DMS53 treated with DMSO at 0.1 percent for 48 hours (cell line): ENCODE measurements at regions not wholly inside any gene's neighbourhood (a gene's known extent, or its start where the extent isn't known, plus 50 kb on each side); places are given as distances from the start of the nearest gene placed in this dataset.

Experiments used
- DNase-seq: peaks from one replicate; lab custom pipeline; 2025; ENCODE audit not compliant: unreplicated experiment; lab: John Stamatoyannopoulos, UW

DNA sequence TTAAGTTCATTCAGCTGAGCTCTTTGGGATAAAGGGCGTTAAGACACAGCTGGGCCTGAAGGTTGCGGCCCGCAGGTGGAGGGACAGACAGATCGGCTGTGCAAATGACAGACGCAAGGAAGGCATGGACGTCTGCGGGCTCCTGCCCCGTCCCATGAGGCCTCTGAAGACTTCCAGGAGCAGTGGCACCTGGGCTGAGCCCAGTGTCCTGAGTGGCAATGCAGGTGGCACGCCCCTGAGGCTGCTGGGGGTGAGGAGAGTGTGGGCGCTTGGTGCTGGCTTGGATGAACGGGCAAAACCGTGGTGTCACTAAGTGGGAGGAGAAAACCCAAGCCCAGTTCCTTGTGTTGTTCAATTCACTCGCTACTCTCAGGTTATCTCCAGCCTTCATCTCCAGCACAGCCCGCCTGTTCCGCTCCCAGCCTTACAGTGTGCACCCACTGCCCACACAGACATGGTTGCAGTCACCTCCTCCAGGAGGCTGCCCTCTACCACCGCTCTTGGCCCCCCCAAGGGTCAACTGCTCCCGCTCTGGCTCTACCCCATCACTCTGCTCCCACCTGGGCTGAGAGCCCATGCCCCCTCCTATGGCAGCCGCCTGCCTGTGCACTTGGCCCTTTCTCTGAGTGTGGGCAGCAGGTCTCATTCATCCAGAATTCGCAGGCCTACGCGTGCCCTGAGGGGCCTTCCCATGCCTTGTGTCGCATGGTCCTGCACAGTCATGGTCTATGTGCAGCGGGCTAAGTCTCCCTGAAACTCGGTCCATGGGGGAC, 50.3 kb downstream of the PTGR3 start:
- DNase-seq = no peak

DNA sequence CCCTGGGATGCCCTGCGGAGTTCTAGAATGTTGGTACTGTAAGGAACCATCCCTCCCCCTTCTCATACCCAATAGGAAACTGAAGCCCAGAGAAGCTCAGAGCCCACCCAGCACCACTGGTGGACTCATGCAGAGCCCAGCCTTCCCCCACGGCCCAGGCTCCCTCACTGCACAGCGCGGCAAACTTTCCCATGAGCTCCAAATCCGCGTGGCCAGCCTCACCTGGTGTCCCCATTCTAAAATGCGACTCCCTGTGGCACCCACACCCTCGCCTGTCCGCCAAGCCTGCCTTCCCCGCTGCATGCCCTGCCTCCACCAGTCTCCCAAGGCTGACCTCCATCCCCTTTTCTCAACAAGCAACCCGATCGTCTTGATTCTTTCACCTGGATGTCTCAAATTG, 51.1 kb downstream of the PTGR3 start:
- no peak for DNase-seq

DNA sequence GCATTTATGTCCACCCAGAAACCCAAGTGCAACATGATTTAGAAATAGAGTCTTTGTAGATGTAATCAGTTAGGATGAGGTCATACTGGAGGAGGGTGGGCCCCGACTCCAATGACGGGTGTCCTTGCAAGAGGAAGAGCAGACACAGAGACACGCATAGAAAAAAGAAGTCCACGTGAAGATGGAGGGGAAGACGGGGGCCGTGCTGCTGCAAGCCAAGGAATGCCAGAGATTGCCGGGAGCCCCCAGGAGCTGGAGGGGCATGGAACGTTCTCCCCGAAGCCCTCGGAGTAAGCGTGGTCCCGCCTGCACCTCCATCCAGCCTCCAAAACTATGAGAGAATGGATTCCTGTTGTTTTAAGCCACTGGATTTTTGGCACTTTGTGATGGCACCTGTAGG, 51.6 kb downstream of the PTGR3 start:
- no peak for DNase-seq

- DNase-seq = no peak
These were observed 52.1 kb downstream of the PTGR3 start for GRCh38 chr18:75156831-75157230.

GRCh38 chr18:75156139-75156750, 52.7 kb downstream of the PTGR3 start:
- DNase-seq = no peak

DNA sequence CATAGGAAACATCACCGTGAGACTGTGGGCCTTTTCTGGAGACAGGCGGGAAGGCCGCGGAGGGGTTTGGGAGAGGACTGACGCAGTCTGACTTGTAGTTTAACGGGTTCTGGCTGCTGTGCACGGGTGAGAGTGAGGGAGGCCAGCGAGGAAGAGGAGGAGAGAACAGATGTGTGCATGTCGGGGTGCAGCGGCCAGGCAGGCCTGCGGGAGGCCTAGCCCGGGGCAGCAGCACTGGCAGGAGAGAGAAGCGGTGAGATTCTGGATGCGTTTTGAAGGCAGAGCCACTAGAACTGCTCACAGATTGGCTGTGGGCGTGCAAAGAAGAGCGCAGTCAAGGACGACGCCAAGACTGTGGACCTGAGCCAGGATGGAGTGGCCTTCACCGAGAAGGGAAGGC, 53.9 kb downstream of the PTGR3 start:
- no peak for DNase-seq

- DNase-seq = no peak
These were observed 54.7 kb downstream of the PTGR3 start for GRCh38 chr18:75154259-75154658.

- no peak for DNase-seq
These were observed 65.1 kb downstream of the PTGR3 start for GRCh38 chr18:75143851-75144250.

DNA sequence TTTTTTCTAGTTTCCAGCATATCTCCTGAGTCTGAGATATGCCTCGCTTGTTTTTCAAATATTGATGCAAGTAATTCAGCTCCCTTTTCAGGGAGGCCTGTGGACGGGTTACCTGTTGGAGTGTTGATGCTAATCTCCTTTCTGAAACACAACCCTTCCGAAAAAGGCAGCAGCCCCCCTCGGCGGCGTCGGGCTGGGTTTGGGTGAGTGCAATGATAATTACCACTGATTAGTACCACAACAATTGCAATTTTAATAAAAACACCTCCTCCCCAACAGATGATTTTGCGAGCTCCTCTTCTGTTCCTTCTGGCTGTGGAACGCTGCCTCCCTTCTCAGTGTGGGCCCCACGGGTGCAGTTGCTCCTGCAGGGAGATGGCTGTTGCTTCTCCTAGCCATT, 66.3 kb downstream of the PTGR3 start:
- no peak for DNase-seq

GRCh38 chr18:75141734-75142133, 67.2 kb downstream of the PTGR3 start:
- DNase-seq = no peak

- DNase-seq = no peak
These were observed 67.8 kb downstream of the PTGR3 start for GRCh38 chr18:75141166-75141565.

- DNase-seq = no peak
These were observed 68.6 kb downstream of the PTGR3 start for GRCh38 chr18:75140296-75140695.

GRCh38 chr18:75139226-75139911, 69.6 kb downstream of the PTGR3 start:
- DNase-seq = no peak

DNA sequence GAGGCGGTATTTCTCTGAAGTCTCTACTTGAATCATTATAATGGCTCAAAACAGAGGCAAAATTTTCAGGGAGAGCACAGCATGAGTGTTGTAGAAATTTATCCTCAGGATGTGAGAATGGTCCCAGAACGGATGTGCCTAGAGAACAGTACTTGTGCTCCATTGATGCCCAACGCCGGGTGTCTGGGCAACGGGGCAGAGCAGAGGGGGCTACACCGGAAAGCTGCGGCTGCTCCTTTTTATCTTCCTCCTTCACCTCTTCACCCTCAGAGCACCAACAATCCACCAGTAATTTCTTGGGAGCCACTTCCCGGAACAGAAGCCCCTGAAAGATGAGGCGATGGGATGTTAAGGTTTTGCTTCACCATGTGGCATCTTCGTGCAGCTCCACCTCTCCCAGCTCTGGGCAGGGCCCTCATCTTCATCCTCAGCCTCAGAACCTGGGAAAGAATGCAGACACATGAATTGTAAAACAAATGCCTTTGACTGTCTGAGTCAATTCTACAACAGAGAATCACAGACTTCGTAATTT, 71.5 kb downstream of the PTGR3 start:
- DNase-seq = no peak

- no peak for DNase-seq
These were observed 73.7 kb downstream of the PTGR3 start for GRCh38 chr18:75135158-75135725.

- DNase-seq = no peak
These were observed 74.3 kb downstream of the PTGR3 start for GRCh38 chr18:75134611-75134975.

DNA sequence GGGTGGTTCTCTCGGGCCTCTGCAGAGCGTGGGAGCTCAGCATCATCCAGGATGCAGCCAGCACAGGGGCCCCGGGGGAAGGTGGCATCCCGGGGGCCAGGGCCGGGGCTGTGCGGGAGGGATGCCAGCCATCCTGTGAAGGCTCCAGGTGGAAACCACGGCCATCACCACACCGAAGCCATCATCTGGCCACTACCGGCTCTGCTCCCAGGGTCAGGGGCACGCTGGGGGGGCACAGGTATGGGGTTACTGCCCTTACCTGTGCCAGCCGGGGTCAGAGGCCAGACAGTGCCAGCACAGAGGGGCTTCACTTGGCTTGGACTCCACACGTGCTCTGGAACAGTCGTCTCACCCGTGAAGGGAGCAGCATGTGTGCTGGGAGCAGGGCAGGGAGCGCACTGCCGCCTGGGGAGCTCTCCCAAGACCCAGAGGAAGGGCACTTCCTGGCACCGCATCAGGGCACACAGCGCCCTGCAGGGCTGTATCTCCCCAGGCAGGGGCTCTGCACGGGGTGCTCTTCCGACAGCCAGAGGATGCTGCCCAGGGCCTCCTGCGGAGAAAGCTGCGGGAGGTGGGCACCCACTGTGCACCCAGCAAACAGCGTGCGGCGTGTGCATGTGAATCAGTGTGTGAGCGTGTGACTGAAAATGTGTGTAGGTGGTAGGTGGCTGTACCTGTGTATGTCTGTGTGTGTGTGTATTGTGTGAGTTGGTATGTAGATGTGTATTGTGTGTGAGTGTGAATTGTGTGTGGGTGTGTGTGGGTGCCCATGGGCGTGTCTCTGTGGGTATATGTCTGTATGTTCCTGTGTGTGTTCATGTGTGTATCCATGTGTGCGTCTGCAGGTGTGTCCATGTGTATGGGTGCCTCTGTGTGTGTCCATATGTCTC, 75.0 kb downstream of the PTGR3 start:
- DNase-seq = no peak

DNA sequence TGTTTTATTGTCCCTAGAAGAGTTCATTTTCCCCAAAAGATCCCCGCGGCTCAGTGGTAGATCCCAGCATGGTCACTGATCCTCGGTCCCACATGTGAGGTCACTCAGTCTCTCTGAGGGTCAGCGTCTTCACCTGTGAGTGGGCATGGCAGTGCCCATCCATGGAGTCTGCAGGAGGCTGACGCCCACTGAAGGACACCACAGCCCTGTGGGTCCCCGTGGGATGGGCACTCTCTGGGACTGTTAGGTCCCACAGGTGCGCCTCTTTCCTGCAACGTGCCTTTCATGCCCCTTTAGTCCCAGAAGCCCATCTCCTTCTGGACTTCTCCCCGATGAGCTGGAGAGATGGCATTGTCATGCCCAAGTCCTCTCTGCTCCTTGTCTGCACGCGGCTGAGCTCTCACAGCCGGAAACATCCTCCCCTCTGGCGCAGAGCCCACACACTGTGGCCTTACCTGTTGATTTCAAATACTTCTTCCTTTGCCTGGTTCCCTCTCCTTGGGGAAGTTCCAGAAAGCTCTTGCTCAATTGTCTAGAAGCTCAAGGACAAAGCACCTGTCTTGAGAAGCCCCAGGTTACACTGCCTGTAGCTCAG, 75.9 kb downstream of the PTGR3 start:
- DNase-seq = peak; percentile 4

DNA sequence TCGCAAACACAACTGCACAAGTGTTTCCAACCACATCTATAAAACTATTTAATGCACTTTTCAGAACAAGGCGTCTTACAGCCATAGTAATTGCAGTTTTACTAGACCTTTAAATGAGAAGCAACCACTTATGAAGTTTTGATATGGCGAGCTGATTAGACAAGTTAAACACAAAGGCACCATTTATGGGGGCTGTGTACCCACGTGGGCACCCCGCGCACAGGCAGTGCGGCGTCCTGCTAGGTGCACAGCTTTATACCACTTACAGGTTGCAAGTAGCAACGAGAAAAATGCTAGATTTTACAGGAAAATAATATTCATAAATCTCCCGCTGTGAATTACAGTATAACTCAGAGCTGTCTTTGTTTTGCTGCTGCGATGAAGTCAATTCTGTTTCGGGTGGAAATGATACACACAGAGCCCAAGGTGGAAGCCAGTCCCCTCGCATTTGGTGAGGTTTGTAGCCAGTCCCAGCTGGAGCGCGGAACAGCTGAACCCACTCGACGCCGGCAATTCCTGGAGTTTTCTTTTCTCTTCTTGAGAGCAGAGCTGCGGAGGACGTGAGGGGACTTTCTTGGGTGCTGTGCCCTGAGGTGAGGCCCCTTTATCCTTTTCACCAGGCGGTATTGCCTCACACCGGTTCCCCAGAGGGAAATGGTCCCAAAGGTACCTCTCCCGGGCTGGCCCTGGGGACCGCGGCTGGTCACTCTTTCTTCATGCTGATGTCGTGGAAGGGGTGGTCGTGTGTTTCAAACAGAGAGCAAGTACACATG, 76.7 kb downstream of the PTGR3 start:
- DNase-seq = no peak
